GM18511 (cell line): ENCODE measurements at regions not wholly inside any gene's neighbourhood (a gene's known extent, or its start where the extent isn't known, plus 50 kb on each side); places are given as distances from the start of the nearest gene placed in this dataset.

Experiments used
- ATAC-seq: cut with Tn5 transposase; IDR thresholded peaks from one replicate; pipeline ENCODE4 v1.9.1; 2021; ENCODE audit warnings: mild to moderate bottlenecking, moderate library complexity; ENCODE audit not compliant: unreplicated experiment

- ATAC-seq: no peak
Observed at GRCh38 chr5:175765858-175766257, 105.5 kb upstream of the CPLX2 start.

DNA sequence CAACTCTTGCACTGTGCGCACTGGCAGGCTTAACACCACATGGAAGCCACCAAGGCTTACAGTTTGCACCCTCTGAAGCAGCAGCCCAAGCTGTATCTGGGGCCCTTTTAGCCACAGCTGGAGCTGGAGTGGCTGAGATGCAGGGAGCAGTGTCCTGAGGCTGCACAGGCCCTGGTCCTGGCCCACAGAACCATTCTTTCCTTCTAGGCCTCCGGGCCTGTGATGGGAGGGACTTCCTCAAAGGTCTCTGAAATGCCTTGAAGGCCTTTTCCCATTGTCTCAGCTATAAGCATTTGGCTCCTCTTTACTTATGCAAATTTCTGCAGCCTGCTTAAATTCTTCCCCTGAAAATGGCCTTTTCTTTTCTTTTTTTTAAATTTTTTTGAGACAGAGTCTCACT, 104.4 kb upstream of the CPLX2 start:
- no peak for ATAC-seq

DNA sequence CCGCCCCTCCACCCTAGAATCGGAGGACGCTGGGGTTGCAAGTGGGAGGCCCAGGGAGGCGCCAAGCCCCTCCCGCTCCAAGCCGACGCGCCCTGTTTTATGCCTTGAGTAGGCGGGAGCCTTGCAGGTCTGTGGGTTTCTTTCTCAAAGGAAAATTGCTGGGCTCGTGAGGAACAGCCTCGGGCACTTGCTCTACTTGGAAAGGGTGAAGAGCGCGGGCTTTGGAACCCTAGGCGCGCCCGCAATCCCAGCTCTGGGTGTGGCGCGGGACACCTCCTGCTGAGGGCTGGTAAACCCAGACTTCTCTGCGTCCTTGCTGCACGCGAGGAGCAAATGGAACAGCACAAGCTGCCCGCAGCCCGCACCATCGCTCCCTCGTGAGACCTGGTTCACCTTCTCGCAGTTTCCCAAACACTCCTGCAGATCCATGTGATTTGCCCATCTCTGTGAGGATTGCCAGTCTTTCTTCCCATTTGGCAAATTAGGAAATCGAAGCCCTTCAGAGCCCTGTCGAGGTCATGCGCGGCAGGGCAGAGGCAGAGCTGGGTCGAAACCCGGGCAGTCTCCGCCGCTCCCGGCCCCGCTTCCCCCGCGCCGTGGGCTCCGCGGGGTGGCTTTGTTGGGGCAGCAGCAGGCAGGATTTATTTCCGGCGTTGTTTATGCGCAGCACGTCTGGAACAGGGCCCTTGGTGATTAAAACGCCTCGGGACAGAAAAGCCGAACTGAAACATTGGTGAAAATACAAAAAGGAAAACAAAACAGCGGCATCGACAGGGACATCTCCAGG, 98.4 kb upstream of the CPLX2 start:
- ATAC-seq: no peak

- no peak for ATAC-seq
Observed at GRCh38 chr5:175773534-175774070, 97.8 kb upstream of the CPLX2 start.

GRCh38 chr5:175775416-175775815, 96.0 kb upstream of the CPLX2 start:
- no peak for ATAC-seq

DNA sequence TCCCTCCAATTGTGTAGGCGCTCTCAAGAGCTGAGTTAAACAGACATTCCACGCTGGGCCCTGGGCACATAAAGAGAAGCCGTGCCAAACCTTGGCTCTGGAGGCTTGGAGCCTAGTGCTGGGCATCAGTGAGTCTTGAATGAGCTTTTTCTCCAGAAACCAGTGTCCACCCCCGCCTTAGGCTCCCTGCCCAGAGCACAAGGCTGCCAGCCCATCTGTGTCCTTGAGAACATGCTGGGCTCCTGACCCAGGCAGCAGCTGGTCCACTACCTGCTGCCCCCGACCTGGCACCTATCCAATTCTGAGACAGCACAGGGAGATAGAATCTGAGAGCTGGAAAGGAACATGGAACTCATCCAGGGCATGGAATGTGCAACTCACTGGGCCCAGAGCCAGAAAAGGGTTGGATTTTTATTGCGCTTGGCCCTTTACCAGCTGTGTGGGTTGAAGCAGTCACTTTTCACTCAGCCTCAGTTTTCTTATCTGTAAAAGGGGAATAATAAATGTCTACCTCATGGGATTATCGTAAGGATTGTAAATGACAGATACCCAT, 92.4 kb upstream of the CPLX2 start:
- ATAC-seq: no peak

GRCh38 chr5:175783739-175784138, 87.6 kb upstream of the CPLX2 start:
- ATAC-seq: no peak

GRCh38 chr5:175784230-175784629, 87.1 kb upstream of the CPLX2 start:
- ATAC-seq: no peak

GRCh38 chr5:175785681-175786080, 85.7 kb upstream of the CPLX2 start:
- ATAC-seq: no peak

DNA sequence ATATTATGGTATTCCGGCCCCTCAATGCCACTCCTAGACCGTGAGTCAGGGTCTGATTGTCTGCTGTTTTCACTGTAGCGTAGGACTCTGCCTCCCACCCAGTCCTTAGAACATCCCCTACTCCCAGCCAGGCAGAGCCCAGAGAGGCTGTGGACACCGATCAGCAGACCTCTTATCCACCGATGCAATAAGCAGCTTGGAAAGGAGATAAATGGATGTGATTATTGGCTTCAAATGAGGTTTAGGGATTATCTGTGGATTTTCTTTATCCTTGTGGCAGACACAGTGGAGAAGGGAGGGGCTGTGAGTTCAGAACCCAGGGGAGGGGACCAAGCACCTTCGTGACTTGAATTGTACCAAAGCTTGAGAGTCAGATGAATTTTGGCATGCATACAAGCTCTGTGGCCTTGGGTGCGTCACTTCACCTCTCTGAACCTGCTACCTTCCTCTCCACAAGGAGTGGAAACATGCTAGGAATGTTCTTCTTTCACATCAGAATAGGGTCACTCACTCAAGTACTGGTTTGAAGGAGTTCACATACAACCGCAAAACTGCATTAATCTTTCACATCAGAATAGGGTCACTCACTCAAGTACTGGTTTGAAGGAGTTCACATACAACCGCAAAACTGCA, 83.1 kb upstream of the CPLX2 start:
- ATAC-seq: no peak

- ATAC-seq: no peak
Observed at GRCh38 chr5:175789670-175790069, 81.7 kb upstream of the CPLX2 start.

DNA sequence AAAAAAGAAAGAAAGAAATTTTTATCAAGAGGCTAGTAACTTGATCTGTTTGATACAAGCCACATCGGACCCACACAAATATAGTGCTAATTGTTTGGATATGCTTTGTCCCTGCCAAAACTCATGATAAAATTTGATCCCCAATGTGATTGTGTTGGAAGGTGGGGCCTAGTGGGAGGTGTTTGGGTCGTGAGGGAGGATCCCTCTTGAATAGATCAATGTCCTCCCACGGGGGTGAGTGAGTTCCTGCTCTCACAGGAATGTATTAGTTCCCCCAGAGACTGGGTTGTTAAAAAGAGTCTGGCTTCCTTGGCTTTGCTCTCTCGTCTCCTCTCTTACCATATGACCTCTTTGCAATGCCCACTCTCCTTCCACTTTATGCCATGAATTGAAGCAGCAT, 80.6 kb upstream of the CPLX2 start:
- no peak for ATAC-seq

DNA sequence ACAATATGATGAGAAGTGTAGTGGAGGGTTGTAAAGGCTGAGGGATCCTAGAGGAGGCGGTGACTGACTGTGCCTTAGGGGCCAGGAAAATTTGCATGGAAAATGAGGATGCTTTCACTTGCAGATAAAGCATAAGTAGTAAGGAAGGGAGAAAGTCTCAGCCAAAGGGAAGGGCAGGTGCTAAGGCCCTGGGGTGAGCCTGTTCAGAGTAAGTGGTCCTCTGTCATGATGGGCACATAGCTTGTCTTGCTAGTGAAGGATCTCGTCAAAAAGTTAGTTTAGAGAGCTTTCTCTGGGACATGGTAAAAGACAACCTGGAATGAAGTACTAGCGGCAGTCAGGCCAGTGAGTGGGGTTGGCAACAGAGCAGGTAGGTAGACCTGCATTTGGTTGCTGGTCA, 75.4 kb upstream of the CPLX2 start:
- ATAC-seq: no peak

- peak; percentile 86 for ATAC-seq
Observed at GRCh38 chr5:175796536-175797499, 74.6 kb upstream of the CPLX2 start.

DNA sequence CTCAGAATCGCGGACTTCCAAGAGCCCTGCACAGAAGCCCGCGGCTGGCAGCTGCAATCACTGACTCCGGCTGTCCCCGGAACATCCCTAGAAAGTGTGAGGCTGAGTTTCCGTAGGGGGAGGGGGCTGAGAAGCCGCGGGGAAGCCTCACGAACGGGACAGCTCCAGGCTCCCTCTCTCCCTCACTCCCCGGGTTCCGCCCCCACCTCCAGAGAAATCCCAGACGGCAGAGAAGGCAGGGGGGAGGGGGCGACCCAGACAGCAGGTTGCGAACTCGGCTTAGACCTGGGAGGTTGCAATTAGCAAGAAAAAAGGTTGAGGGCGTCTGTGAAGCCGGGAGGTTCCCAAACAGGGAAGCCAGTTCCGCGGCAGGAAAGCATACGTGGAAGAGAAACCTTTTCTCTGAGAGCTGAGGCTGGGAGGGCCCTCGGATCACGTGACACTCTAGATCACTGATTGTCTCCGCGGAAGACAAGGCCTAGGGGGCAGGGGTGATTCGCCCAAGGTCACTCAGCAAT, 73.8 kb upstream of the CPLX2 start:
- ATAC-seq: no peak

- no peak for ATAC-seq
Observed at GRCh38 chr5:175798626-175799025, 72.8 kb upstream of the CPLX2 start.

DNA sequence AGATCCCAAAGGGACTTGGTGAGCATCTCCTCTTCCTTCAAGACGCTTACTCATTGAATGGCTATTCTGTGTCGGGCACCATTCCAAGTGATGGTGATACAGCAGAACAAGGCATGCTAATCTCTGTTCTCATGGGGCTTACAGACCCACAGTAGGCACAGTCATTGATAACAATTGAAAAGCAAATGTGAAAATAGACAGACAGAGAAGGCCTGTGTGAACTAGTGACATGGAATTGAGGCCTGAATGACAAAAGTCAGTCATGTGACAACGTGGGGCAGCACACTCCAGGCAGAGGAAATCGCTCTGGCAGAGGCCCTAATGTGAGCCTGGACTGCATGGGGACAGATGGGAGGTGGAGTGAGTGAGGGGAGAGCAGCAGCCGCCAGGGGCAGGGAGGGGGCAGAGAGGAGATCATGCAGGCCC, 70.7 kb upstream of the CPLX2 start:
- no peak for ATAC-seq

GRCh38 chr5:175802361-175802760, 69.0 kb upstream of the CPLX2 start:
- ATAC-seq: no peak

DNA sequence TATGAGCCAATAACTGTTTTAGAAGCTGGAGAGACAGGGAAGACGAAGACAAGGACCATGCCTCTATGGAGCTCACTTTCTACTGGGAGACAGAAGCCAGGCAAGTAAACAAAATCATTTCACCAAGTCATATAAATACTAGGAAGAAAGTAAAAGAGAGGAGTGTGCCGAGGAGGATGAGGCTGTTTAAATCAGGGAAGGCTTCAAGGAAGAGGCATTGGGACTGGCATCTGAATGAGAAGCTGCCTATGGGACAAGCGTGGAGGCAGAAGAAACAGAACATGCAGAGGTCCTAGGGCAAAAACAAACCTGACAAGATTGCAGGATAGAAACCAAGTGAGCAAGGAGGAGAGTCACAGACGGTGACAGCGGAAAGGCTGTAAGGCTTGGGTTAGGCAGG, 68.1 kb upstream of the CPLX2 start:
- ATAC-seq: no peak

DNA sequence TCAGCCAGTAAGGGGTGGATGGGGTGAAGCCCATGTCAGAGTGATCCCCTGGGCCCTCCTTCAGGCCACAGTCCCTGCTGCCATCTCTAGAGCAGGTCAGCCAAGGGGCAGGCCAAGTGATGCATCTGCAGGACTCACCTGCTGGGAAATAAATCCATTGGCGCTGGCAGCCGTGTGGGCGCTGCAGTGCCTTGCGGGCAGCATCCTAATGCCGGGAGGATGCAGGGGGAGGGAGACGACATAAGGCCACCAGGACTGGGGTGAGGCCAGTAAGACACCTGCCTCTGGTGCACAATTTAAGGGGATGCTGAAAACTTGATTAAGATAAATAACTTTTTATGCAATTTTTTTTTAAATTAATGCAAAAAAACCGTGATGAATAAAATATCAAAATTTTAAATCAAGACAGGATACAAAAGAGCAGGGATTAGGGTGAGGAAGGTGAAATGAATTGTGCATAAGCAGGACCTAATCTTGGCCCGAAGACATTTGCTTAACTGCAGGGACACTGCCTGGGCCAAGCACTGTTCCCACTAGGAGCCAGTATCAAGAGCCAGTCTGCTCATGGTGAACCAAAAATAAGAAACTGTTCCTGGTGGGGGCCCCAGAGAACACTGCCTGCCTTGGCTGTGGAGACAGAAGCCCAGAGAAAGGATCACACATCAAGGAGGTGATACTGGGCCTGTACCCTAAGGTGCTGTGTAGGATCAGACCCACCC, 67.5 kb upstream of the CPLX2 start:
- ATAC-seq: no peak
